Activated naive CD4-positive, alpha-beta T cell treated with anti-CD3 and anti-CD28 coated beads, Interleukin-2, amount 50 U/mL, for 16 hours (primary cell): ENCODE measurements at regions not wholly inside any gene's neighbourhood (a gene's known extent, or its start where the extent isn't known, plus 50 kb on each side); places are given as distances from the start of the nearest gene placed in this dataset.
"Not testable (repeated sequence)": the region's sequence is repeated elsewhere in the genome, so short reads cannot be mapped to it uniquely, and the experiment has no call there.

Source experiments
- DNase-seq: peaks from one replicate; pipeline ENCODE4 v3.0.0-alpha.2; 2020

DNA sequence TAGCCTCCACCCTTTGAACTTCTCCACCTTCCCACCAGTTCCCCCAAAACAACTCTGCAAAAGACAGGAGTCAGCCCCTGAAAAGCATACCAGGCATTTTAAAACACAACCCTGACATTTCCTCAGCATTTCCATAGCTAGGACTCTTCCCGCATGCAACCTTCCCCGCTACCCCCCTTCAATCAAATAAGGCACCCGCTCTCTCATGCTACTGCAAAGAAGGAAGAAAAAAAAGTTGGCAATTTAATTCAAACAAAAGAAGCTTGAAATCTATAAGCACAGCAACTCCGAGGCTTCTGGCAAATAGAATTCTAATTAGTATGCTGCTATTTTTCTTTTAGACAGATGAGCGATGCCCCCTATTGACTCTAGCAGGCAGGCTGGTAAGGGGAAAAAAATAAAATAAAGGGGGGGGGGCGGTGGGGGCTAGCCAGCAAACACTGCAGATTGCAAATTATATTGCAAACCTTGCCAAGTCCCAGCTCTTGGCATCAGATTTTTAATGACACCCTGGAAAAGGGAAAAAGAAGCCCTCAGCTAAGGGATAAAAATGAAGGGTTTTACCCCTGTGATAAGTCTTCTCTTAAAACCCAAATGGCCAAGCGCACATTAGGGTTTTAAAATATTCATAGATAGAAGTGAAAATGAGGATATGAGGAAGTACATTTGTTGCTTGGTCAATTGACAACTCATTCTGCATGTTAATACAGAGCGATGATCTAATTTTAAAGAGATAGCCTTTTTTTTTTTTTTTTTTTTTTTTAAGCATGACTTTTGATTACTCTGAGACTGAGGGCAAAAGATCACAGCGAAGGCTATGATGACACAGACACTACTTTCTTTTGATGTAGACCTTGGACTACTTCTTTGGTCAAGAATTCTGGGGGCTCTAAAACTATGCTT, 255.2 kb downstream of the NR2F2 start:
- no peak for DNase-seq

DNA sequence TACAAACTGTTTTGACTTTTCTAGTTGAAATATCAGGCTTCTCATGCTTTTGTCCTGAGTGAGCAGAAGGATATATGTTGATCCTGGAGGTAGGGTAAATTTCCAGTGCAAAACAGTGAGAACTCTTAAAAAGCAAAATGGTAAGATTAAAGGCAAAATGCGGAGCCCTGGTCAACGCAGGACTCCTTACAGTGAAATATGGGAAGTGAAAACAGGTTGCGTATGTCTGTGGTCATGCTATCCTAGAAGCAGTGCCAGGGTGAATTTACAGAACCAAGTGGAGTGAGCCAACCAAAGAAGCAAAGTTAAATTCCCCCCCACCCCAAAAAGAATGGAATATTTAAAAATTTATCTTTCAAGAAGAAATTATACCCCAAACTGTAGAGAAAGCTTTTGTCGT, 256.4 kb downstream of the NR2F2 start:
- DNase-seq = no peak

- DNase-seq = no peak
Observed at GRCh38 chr15:96589864-96590263, 259.4 kb downstream of the NR2F2 start.

GRCh38 chr15:96593735-96594134, 263.2 kb downstream of the NR2F2 start:
- no peak for DNase-seq

DNA sequence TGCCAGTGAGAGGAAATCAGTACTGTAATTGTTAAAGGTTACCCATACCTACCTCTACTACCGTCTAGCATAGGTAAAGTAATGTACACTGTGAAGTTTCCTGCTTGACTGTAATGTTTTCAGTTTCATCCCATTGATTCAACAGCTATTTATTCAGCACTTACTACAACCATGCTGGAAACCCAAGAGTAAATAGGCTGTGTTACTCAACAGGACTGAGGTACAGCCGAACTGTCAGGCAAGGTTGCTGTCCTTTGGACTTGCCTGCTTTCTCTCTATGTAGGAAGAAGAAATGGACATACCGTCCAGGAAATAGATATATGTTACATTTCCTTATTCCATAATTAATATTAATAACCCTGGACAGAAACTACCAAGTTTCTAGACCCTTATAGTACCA, 265.5 kb downstream of the NR2F2 start:
- DNase-seq = no peak

- no peak for DNase-seq
Observed at GRCh38 chr15:96598514-96598913, 268.0 kb downstream of the NR2F2 start.

- no peak for DNase-seq
Observed at GRCh38 chr15:96599268-96599667, 268.8 kb downstream of the NR2F2 start.

- DNase-seq = no peak
Observed at GRCh38 chr15:96600350-96600749, 269.9 kb downstream of the NR2F2 start.

GRCh38 chr15:96606617-96607016, 276.1 kb downstream of the NR2F2 start:
- DNase-seq = no peak

GRCh38 chr15:96610757-96611156, 280.3 kb downstream of the NR2F2 start:
- no peak for DNase-seq

GRCh38 chr15:96612917-96613316, 282.4 kb downstream of the NR2F2 start:
- DNase-seq = no peak

DNA sequence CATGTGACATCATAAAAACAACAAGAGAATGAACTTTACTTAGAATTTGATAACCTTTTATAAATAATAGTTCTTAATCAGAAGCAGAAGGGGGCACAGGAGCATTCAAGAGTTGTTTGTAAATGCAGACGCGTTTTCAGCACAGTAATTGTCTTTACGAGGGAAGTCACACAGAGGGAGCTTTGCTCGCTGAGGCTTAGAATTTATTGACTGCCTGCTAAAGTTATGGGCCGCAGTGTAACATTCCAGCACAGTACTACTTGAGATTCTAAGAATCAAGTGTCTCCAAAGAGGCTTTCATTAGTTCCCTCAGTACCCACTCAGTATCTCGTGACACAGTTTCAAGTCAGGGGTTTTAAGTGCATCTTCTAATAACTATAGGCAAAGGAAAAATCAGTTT, 288.7 kb downstream of the NR2F2 start:
- no peak for DNase-seq

GRCh38 chr15:96622714-96623113, 292.2 kb downstream of the NR2F2 start:
- no peak for DNase-seq

GRCh38 chr15:96625256-96625655, 294.8 kb downstream of the NR2F2 start:
- no peak for DNase-seq

GRCh38 chr15:96627031-96627568, 296.6 kb downstream of the NR2F2 start:
- no peak for DNase-seq

- DNase-seq = no peak
Observed at GRCh38 chr15:96629511-96629910, 299.0 kb downstream of the NR2F2 start.

DNA sequence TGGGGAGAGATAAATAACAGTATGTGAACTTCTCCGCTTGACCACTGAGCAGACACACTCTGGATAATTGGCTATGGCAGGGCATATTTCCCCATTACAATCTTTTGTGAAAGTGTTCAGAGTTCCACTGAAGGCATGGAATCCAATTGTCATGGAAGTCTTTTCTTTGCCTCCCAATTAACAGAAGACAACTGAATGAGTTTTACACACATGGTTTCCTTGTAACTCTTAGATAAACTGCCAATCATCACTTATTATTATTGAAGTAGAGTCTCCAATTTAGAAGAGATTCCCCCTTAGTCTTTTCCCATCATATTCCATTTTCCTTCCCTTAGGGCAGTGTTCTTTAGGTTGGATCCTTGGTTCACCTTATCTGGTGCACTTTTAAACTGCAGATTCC, 308.3 kb downstream of the NR2F2 start:
- DNase-seq = no peak

DNA sequence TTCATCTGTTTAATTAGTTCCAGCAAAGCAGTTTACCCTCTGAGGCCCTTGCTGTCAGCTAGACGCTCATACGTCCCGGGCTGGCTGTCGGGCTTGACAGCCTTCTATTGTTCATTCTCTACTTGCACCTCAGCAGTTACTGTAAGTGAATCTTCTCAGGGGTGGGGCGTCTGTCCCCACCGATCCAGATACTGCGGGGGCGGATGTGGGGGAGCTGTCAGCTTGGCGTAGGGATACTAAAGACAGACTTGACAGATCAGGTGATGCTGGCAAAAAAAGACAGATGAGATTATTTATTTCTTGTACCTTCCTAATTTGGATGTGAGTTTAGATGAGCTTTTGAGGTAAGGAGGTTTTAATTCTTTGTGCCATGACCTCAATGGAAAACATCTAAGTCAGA, 315.3 kb downstream of the NR2F2 start:
- no peak for DNase-seq

- DNase-seq = no peak
Observed at GRCh38 chr15:96648866-96649265, 318.4 kb downstream of the NR2F2 start.

GRCh38 chr15:96657096-96657495, 326.6 kb downstream of the NR2F2 start:
- DNase-seq = no peak

- not testable (repeated sequence) for DNase-seq
Observed at GRCh38 chr15:96666979-96667378, 336.5 kb downstream of the NR2F2 start.

- DNase-seq = no peak
Observed at GRCh38 chr15:96670389-96670788, 339.9 kb downstream of the NR2F2 start.

DNA sequence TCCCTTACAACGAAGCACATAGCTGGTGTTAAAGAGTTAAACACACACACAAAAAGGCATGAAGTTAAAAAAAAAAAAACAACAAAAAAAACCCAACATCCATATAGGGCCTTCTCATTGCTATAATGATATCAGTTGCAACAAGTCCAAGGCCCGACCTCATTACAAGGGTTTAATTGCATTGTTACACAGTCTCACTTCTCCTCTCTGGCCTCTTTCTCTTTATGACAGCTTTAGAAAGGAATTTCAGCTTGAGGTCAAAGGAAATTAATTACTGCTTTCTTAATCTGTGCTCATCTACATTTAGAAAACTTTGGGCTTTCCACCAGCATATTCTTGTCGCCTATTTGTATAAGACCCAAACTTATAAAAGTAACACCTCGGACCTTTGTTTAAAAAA, 342.1 kb downstream of the NR2F2 start:
- DNase-seq = no peak

GRCh38 chr15:96678386-96678785, 347.9 kb downstream of the NR2F2 start:
- no peak for DNase-seq
